Mesenchymal stem cell (in vitro differentiated cells and primary cell): ENCODE measurements at regions not wholly inside any gene's neighbourhood (a gene's known extent, or its start where the extent isn't known, plus 50 kb on each side); places are given as distances from the start of the nearest gene placed in this dataset.

Source experiments
- DNase-seq: peaks from one replicate; pipeline ENCODE4 v3.0.0-alpha.2; 2013
- H2AFZ ChIP-seq: one replicate; pipeline ENCODE4 v1.6.1; 2013; ENCODE audit warnings: low read depth, mild to moderate bottlenecking, control low read depth, inconsistent platforms, low read length, moderate library complexity
- H2AK5ac ChIP-seq: 2 replicates; pipeline ENCODE4 v1.6.1; 2013; ENCODE audit warnings: low read length, moderate library complexity, mild to moderate bottlenecking, inconsistent platforms; ENCODE audit not compliant: severe bottlenecking
- H2BK120ac ChIP-seq: one replicate; pipeline ENCODE4 v1.6.1; 2013; ENCODE audit warnings: low read depth, mild to moderate bottlenecking, inconsistent platforms, low read length, moderate library complexity
- H2BK12ac ChIP-seq, 2 experiments: one replicate each; pipeline ENCODE4 v1.6.1; 2013; ENCODE audit warnings: inconsistent platforms in 2 of 2, low read length in 2 of 2, mild to moderate bottlenecking in 2 of 2, moderate library complexity in 2 of 2, control low read depth in 1 of 2
- H2BK15ac ChIP-seq: one replicate; pipeline ENCODE4 v1.6.1; 2013; ENCODE audit warnings: mild to moderate bottlenecking, low read depth, inconsistent platforms; ENCODE audit not compliant: poor library complexity, severe bottlenecking
- H2BK5ac ChIP-seq: 2 replicates; pipeline ENCODE4 v1.6.1; 2013; ENCODE audit warnings: low read depth, mild to moderate bottlenecking, low read length, control low read depth, inconsistent platforms; ENCODE audit not compliant: poor library complexity, severe bottlenecking
- H3K14ac ChIP-seq, 2 experiments: one replicate each; pipeline ENCODE4 v1.6.1; 2013; ENCODE audit warnings: inconsistent platforms in 2 of 2, low read length in 2 of 2, control low read depth in 1 of 2, mild to moderate bottlenecking in 1 of 2, moderate library complexity in 1 of 2
- H3K18ac ChIP-seq, 2 experiments: one replicate each; pipeline ENCODE4 v1.6.1; 2013; ENCODE audit warnings: inconsistent platforms in 2 of 2, low read length in 2 of 2, control low read depth in 1 of 2, low read depth in 1 of 2, mild to moderate bottlenecking in 1 of 2
- H3K23ac ChIP-seq, 2 experiments: one replicate each; pipeline ENCODE4 v1.6.1; 2013; ENCODE audit warnings: inconsistent platforms in 2 of 2, low read length in 2 of 2, mild to moderate bottlenecking in 2 of 2, moderate library complexity in 2 of 2, control low read depth in 1 of 2
- H3K27ac ChIP-seq: 2 replicates; pipeline ENCODE4 v1.5.1; 2013; ENCODE audit warnings: mild to moderate bottlenecking, moderate library complexity, low read length, control low read depth, inconsistent platforms; ENCODE audit not compliant: poor library complexity, severe bottlenecking
- H3K27me3 ChIP-seq, 2 experiments: 2 replicates each; pipeline versions ENCODE4 v1.6.1 to v1.7.0; 2013; ENCODE audit warnings: low read length in 2 of 2, mild to moderate bottlenecking in 2 of 2, moderate library complexity in 2 of 2, control low read depth in 1 of 2, inconsistent platforms in 1 of 2; ENCODE audit not compliant: control insufficient read depth in 1 of 2, insufficient read depth in 1 of 2
- H3K36me3 ChIP-seq, 2 experiments: 2 replicates each; pipeline versions ENCODE4 v1.6.1 to v1.7.0; 2013; ENCODE audit warnings: low read length in 2 of 2, control low read depth in 1 of 2, inconsistent platforms in 1 of 2, low read depth in 1 of 2, mild to moderate bottlenecking in 1 of 2; ENCODE audit not compliant: insufficient read depth in 2 of 2, control insufficient read depth in 1 of 2
- H3K4ac ChIP-seq, 2 experiments: one replicate each; pipeline ENCODE4 v1.6.1; 2013; ENCODE audit warnings: inconsistent platforms in 2 of 2, low read length in 2 of 2, mild to moderate bottlenecking in 2 of 2, moderate library complexity in 2 of 2, control low read depth in 1 of 2, low read depth in 1 of 2
- H3K4me1 ChIP-seq: 2 replicates; pipeline ENCODE4 v1.6.1; 2013; ENCODE audit warnings: low read depth, low read length, control low read depth; ENCODE audit not compliant: control insufficient read depth, insufficient read depth
- H3K4me2 ChIP-seq: 2 replicates; pipeline ENCODE4 v1.6.1; 2013; ENCODE audit warnings: low read length, mild to moderate bottlenecking, inconsistent platforms; ENCODE audit not compliant: poor library complexity, severe bottlenecking
- H3K4me3 ChIP-seq, 2 experiments: 2 replicates each; pipeline versions ENCODE4 v1.5.1 to v1.7.0; 2013; ENCODE audit warnings: low read length in 2 of 2, mild to moderate bottlenecking in 2 of 2, control low read depth in 1 of 2, low read depth in 1 of 2; ENCODE audit not compliant: insufficient read depth in 1 of 2
- H3K79me1 ChIP-seq: replicated peaks from 2 replicates; pipeline ENCODE4 v1.6.1; 2013; ENCODE audit warnings: mild to moderate bottlenecking, control low read depth, low read length, inconsistent platforms; ENCODE audit not compliant: poor library complexity, severe bottlenecking
- H3K9ac ChIP-seq: 2 replicates; pipeline ENCODE4 v1.7.0; 2013; ENCODE audit warnings: mild to moderate bottlenecking, low read length, moderate library complexity
- H3K9me3 ChIP-seq: 2 replicates; pipeline ENCODE4 v1.7.0; 2013; ENCODE audit warnings: mild to moderate bottlenecking, low read length; ENCODE audit not compliant: control insufficient read depth
- H4K8ac ChIP-seq: one replicate; pipeline ENCODE4 v1.6.1; 2013; ENCODE audit warnings: inconsistent platforms, mild to moderate bottlenecking, low read length, moderate library complexity
- H4K91ac ChIP-seq: one replicate; pipeline ENCODE4 v1.6.1; 2013; ENCODE audit warnings: mild to moderate bottlenecking, low read length, inconsistent platforms
- WGBS: methylation state at CpG from one replicate; pipeline ENCODE4 v1.1.7; 2013; ENCODE audit warnings: mixed read lengths; 5-methylcytosine and 5-hydroxymethylcytosine counted together

DNA sequence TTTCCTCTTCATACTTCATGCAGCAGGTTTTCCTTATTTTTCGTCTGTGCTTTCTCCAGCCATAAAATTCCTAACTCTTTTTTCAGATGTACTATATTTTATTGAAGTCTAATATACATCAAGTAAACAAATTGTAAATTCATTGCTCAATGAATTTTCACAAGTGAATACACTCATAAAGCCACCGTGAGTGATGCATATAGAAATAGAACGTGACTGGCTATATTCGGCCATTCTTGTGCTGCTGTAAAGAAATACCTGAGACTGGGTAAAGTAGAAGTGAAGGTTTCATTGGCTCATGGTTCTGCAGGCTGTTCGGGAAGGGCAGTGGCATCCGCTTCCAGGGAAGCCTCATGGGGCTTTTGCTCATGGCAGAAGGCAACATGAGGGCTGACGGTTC is 868.4 kb upstream of the EEF2KMT start:
- Histone ChIP-seq H3K4ac (no peak overlapping the region), H3K4me3 (no peak overlapping the region), H2BK5ac (no peak overlapping the region), H3K4me2 (no peak overlapping the region), H4K91ac (no peak overlapping the region), H2BK120ac (no peak overlapping the region), H3K36me3 (no peaks in the 10 kb centered on the region), H3K79me1 (no peaks in the 10 kb centered on the region), H3K4me1 (no peaks in the 10 kb centered on the region), H3K9me3 (peaks cover 9% of the 10 kb centered on the region), H4K8ac (no peak overlapping the region), H2AK5ac (no peak overlapping the region), H2BK12ac (no peak overlapping the region), H3K23ac (no peak overlapping the region), H2BK15ac (no peak overlapping the region), H2AFZ (no peak overlapping the region), H3K14ac (no peak overlapping the region), H3K27me3 (no peaks in the 10 kb centered on the region), H3K27ac (no peak overlapping the region), H3K18ac (no peak overlapping the region), H3K9ac (no peak overlapping the region)
- no peak for DNase-seq
- 84% methylated on average over 5 of the region's 7 CpGs for WGBS

DNA sequence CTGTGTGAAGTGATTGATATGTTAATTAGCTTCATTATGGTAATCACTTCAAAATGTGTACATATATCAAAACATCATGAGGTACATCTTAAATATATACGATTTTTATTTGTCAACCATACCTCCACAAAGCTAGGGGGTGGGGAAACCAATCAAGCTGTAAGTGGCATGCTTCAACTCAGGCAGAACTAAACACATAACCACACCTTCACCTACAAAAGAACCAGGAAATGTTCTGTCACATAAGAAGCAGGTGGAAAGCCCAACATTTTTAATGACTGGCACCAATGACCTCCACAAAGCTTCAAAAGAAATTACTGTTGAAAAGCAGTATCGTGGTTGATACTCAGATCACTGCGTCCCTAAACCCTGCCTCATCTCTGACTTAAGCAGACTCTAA is 867.7 kb upstream of the EEF2KMT start:
- no peak overlapping the region for H2BK5ac ChIP-seq

DNA sequence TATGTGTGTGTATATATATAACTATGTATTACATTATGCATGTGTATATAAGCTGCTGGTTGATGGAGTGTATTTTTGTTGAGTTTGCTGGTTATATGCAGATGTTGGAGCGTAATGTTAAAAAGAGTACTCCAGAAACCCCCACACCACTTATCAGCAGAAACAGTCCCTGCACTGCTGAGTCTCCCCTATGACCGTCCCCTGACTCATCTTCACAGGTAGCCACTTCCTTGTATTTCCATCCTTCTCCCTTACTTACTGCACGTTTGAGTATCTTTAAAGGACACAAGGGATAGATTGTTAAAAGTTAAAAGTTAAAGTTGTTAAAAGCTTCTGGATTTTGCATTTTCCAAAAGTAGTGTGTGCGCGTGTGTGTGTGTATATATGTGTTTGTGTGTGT is 853.9 kb upstream of the EEF2KMT start:
- no peak overlapping the region for H3K9ac ChIP-seq

More for the DNA sequence above, 867.7 kb upstream of the EEF2KMT start:
- no peak overlapping the region for H2BK12ac ChIP-seq
- no peak overlapping the region for H4K91ac ChIP-seq
- H3K14ac ChIP-seq: no peak overlapping the region
- H3K9me3 ChIP-seq: peaks cover 4% of the 10 kb centered on the region
- H2AK5ac ChIP-seq: no peak overlapping the region
- H3K4me2 ChIP-seq: no peak overlapping the region
- H4K8ac ChIP-seq: no peak overlapping the region
- no peak overlapping the region for H3K27ac ChIP-seq
- no peak overlapping the region for H2AFZ ChIP-seq
- 86% methylated on average over 3 of the region's 3 CpGs for WGBS
- no peak overlapping the region for H3K9ac ChIP-seq
- H3K4ac ChIP-seq: no peak overlapping the region
- H3K4me3 ChIP-seq: no peak overlapping the region
- H2BK120ac ChIP-seq: no peak overlapping the region
- no peaks in the 10 kb centered on the region for H3K79me1 ChIP-seq
- H3K4me1 ChIP-seq: no peaks in the 10 kb centered on the region
- no peak overlapping the region for H3K23ac ChIP-seq
- no peaks in the 10 kb centered on the region for H3K36me3 ChIP-seq
- H3K27me3 ChIP-seq: no peaks in the 10 kb centered on the region
- H3K18ac ChIP-seq: no peak overlapping the region
- H2BK15ac ChIP-seq: no peak overlapping the region
- DNase-seq: no peak

DNA sequence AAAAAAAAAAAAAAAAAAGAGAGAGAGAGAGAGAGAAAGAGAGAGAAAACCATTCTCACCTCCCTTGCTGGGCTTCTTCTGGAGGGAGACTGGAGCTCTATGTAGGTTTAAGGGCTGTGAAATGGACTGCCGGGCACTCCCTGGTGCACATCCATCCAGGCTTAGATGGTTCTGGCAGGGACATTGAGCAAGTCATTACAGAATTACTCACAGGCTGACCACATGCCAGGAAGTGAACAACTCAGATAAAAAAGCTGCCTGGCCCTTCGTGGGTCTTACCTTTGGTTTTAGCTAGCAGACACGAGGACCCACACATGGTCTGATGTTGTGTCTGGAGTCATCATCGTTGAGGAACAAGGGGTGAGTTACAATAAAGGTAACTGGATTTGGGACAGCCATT is 847.4 kb upstream of the EEF2KMT start:
- 60% methylated on average over 4 of the region's 4 CpGs for WGBS
- no peak overlapping the region for H2BK5ac ChIP-seq
- H3K79me1 ChIP-seq: no peaks in the 10 kb centered on the region
- peaks cover 15% of the 10 kb centered on the region for H3K9me3 ChIP-seq
- H3K4me3 ChIP-seq: no peak overlapping the region
- no peak overlapping the region for H2BK12ac ChIP-seq
- no peak overlapping the region for H4K91ac ChIP-seq
- no peak overlapping the region for H2BK15ac ChIP-seq
- H3K4ac ChIP-seq: no peak overlapping the region
- no peaks in the 10 kb centered on the region for H3K36me3 ChIP-seq
- H2BK120ac ChIP-seq: no peak overlapping the region
- no peaks in the 10 kb centered on the region for H3K27me3 ChIP-seq
- no peak overlapping the region for H4K8ac ChIP-seq
- no peak overlapping the region for H3K18ac ChIP-seq
- H3K14ac ChIP-seq: no peak overlapping the region
- no peak overlapping the region for H3K4me2 ChIP-seq
- DNase-seq: no peak
- no peak overlapping the region for H3K27ac ChIP-seq
- no peak overlapping the region for H3K23ac ChIP-seq
- H2AK5ac ChIP-seq: no peak overlapping the region
- no peak overlapping the region for H3K9ac ChIP-seq
- no peak overlapping the region for H2AFZ ChIP-seq
- no peaks in the 10 kb centered on the region for H3K4me1 ChIP-seq

More for the DNA sequence above, 853.9 kb upstream of the EEF2KMT start:
- no peak overlapping the region for H2AK5ac ChIP-seq
- no peak overlapping the region for H2BK120ac ChIP-seq
- H2BK12ac ChIP-seq: no peak overlapping the region
- H3K23ac ChIP-seq: no peak overlapping the region
- H3K9me3 ChIP-seq: peaks cover 4% of the 10 kb centered on the region
- H3K27ac ChIP-seq: no peak overlapping the region
- H2BK5ac ChIP-seq: no peak overlapping the region
- H3K18ac ChIP-seq: no peak overlapping the region
- H3K4me3 ChIP-seq: no peak overlapping the region
- H3K36me3 ChIP-seq: no peaks in the 10 kb centered on the region
- H2AFZ ChIP-seq: no peak overlapping the region
- DNase-seq: no peak
- 30% methylated on average over 2 of the region's 5 CpGs for WGBS
- no peaks in the 10 kb centered on the region for H3K79me1 ChIP-seq
- H3K4me1 ChIP-seq: no peaks in the 10 kb centered on the region
- no peak overlapping the region for H4K8ac ChIP-seq
- no peak overlapping the region for H2BK15ac ChIP-seq
- no peak overlapping the region for H3K14ac ChIP-seq
- no peak overlapping the region for H4K91ac ChIP-seq
- no peak overlapping the region for H3K4me2 ChIP-seq
- H3K27me3 ChIP-seq: no peaks in the 10 kb centered on the region
- no peak overlapping the region for H3K4ac ChIP-seq
